GM21526 (cell line): ENCODE measurements at regions not wholly inside any gene's neighbourhood (a gene's known extent, or its start where the extent isn't known, plus 50 kb on each side); places are given as distances from the start of the nearest gene placed in this dataset.

ENCODE experiments used
- ATAC-seq: cut with Tn5 transposase; IDR thresholded peaks from one replicate; pipeline ENCODE4 v1.9.1; 2021; ENCODE audit warnings: moderate library complexity; ENCODE audit not compliant: unreplicated experiment, low FRiP score

- no peak for ATAC-seq
Observed at GRCh38 chr3:102141096-102141927, 292.0 kb downstream of the NFKBIZ start.

- ATAC-seq = no peak
Observed at GRCh38 chr3:102141928-102142239, 292.6 kb downstream of the NFKBIZ start.

DNA sequence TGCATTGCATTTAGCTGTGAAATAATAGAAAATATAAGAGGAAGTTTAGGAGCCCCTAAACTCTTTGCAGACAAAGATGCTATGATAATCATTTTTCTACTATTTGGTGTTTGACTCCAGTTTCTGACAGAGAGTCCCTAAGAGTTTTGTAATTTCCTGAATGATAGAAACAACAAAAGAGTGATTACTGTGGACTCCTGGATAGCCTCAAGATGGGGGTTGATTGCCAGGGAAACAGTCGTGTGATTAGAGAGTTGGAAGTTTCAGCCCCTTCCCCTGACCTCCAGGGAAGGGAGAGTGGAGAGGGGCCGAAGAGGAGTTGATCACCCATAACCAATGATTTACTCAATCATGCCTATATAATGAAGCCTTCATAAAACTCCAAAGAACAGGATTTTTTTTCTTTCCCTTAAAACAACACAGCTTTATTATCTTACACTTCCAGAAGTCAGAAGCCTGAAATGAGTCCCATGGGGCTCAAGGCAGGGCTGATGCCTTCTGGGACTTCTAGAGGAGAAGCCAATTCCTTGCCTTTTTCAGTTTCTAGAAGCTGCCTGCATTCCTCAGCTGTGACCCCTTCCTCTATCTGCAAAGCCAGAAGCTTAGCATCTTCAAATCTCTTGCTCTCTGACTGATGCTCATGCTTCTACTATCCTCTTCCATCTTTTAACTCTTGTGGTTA, 292.3 kb upstream of the ZPLD1 start:
- ATAC-seq = no peak

DNA sequence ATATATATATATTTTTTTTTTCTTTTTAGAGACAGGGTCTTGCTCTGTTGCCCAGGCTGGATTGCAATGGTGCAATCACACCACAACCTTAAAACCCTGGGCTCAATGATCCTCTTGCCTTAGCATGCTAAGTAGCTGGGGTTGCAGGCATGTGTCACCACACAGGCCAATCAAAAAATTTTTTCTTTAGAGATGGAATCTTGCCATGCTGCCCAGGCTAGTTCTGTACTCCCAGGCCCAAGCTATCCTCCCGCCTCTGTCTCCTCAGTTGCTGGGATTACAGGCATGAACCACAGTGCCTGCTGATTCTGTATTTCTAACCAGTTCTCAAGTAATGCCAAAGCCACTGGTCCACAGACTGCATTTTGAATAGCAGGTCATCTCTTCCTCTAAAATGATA, 291.3 kb upstream of the ZPLD1 start:
- no peak for ATAC-seq

DNA sequence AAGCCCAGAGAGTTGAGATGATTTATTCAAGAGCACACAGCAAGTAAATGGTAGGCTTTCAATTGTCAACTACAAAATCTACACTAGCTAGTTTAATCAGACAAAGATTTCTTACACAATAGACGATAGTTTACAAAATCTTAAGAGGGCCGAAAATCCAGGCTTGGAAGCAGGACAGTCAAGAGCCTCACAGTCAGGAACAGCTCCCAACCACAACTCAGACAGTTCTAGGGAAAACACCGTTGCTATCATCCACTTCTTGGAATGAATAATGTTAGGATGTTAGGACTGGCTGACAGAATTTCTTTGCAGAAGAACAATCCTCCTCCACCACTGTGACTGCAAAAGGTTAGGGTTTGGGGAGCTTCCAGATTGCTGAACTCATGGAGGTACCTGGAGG, 290.8 kb upstream of the ZPLD1 start:
- ATAC-seq = no peak

DNA sequence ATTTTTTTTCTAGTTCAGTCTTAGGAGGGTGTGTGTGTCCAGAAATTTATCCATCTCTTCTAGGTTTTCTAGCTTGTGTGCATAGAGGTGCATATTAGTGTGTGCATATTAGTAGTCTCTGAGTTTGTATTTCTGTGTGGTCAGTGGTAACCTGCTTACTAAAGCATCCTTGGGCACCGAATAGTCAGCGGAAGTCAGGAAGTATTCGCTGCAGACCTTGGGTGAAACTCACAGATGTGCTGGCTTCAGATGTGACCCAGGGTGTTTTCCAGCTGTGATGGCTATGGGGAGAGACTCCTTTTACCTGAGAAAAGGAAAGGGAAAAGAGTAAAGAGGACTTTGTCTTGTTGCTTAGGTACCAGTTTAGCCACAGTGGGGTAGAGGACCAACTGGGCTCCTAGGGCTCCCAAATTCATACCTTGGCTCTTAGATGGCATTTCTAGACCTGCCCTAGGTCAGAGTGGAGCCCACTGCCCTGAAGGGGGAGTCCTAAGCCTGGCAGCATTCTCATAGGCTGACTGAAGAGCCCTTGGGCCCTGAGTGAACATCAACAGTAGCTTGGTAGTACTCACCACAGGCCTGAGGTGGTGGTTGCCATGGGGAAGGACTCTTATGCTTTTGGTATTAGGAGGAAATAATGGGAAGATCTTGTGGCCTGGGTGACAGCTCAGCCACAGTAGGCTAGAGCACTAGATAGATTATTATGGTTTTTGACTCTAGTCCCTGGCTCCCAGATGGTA, 286.0 kb upstream of the ZPLD1 start:
- ATAC-seq = no peak

DNA sequence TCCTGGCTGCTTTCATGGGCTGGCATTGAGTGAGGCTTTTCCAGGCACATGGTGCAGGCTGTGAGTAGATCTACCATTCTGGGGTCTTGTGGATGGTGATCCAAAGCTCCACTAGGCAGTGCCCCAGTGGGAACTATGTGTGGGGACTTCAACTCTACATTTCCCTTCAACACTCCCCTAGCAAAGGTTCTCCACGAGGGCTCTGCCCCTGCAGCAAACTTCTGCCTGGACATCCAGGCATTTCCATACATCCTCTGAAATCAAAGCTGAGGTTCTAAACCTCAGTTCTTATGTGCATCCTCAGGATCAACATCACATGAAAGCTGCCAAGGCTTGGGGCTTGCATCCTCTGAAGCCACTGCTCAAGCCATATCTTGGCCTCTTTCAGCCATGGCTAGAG, 282.9 kb upstream of the ZPLD1 start:
- no peak for ATAC-seq

DNA sequence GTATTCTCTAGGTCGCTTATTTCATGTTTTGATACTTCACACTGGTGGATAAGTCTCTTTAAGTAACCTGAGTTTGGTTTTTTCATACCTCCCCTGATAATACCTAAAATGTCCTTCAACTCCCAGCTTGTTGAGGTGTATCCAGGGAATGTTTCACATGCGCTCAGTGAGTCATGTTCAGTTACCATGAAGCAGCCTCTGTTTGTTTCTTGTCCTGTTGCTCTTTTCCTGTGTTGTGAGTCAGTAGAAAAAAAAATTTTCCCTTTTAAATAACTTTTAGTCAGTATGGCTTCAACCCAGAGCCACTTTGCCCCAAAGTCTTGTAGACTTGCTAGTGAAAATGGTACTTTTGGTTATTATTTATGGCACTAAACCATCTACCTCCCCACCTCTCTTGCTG, 278.4 kb upstream of the ZPLD1 start:
- ATAC-seq = no peak

- ATAC-seq = no peak
Observed at GRCh38 chr3:102158080-102158740, 276.6 kb upstream of the ZPLD1 start.

- ATAC-seq = no peak
Observed at GRCh38 chr3:102159810-102160451, 274.9 kb upstream of the ZPLD1 start.

DNA sequence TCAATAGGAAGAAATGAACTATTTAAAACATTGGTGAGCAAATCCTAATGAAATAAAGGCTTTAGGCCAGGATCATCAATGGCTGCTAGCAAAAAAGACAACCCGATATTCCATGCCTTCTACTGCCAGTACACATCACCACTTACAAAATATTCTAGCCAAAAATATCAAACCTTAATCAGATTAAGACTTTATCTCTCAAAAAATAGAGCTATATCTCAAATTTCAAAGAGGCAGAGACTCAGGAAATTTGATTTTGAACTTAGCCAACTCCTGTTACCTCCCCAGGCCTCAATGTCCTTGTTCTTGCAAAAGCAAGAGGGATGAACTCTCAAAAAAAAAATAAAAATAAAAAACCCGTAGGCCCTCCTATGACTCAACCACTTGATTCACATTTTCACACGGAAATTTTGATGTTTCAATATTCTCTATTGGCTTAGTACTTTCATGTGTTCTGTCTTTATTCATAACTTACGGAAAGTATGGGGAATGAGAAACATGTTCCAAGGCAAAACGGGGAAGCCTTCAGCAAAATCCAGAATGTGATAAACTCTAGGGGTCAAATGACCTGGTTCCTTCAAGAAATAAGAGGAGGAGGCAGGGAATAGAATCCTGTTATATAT, 273.3 kb upstream of the ZPLD1 start:
- ATAC-seq = no peak

DNA sequence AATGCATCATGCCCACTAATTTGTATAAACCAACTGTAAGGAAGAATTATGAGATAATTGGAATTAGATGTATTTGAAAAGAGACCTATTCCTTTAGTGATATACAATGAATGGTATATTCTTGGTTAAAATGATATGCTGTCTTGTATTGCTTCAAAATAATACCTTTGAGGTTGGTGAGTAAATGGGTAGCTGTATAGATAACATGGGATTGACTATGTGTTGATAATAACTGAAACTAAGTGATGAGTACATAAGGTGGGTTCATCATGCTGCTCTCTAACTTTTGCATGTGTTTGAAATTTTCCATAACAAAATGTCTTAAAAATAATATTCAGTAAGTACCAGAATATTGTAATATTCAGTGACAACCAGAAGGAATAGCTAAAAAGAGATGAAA, 272.6 kb upstream of the ZPLD1 start:
- no peak for ATAC-seq

DNA sequence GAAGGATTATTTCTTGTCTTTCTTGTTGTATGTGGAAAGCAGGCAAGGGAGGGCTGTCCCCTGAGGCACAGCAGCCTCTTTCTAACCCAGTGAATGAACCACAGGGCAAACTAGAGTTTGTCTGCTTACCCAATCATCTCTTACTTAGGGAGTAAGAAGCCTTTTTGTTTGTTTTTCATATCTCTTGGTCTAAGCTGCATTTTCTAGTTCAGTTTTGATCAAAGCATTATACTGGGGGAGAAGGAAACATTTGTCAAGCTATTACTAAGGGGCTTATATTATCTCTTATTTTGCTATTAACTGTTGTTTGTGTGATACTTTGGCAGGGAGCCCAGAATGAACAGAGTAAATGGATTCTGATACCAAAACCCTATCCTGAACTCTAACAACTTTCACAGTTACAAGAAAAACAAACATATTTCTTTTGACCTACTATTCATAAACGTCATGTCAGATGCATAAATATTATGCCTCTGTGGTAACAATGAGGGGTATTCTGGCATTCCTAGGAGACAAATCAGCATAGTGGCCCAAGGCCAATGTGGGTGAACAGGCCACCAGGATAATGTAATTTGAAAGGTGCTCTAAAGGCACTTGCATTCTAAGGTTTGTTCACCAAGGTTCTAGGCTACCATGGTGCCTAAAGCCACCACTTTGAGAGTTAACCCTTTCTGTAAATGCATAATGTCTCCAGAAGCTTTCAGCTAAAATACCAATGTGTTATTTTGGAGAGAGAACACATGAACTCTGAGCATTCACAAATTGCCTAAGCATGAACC, 271.6 kb upstream of the ZPLD1 start:
- no peak for ATAC-seq

DNA sequence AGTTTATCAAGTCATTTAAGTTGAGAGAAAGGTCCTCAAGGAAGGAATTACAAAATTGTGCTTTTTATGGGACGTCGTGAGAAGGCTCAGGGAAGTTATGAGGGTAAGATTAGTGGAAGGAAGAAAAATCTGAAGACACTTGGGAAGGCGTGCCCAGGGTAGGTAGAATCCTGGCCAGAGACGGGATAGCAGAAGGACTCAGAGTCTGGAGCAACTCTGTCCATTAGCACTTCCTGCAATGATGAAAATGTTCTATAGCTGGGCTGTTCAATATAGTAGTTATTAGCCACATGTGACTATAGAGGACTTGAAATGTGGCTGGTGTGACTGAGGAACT, 271.0 kb upstream of the ZPLD1 start:
- no peak for ATAC-seq

GRCh38 chr3:102165367-102165766, 269.4 kb upstream of the ZPLD1 start:
- ATAC-seq = no peak

GRCh38 chr3:102169915-102170479, 264.8 kb upstream of the ZPLD1 start:
- ATAC-seq = no peak

- no peak for ATAC-seq
Observed at GRCh38 chr3:102170545-102170944, 264.3 kb upstream of the ZPLD1 start.

- no peak for ATAC-seq
Observed at GRCh38 chr3:102174312-102174712, 260.5 kb upstream of the ZPLD1 start.

DNA sequence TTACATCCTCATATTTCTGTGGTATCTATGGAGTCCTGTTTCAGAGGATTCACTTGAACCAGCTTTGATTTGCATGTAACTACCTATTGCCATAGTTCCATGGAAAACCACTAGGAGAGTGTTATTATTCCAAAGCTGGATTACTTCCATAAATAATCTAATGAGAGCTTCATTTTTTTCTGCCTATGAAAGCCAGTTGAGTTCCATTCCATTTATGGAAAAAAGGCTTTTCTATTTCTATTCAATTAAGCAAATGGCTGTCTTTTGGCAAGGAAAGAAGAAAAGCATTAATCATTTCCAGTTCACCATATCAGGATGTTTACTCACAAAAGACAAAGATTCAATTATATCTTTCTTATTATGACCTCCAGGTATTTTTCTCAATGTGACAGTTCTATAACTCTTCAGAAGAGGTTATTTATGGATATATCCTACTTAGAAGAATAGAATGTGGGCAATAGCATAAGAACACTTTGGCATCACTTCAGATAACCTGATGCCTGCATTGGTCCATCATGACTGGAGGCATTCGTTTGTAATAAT, 259.9 kb upstream of the ZPLD1 start:
- ATAC-seq = no peak
